H1 (cell line): ENCODE measurements at regions not wholly inside any gene's neighbourhood (a gene's known extent, or its start where the extent isn't known, plus 50 kb on each side); places are given as distances from the start of the nearest gene placed in this dataset.
"Not testable (repeated sequence)": the region's sequence is repeated elsewhere in the genome, so short reads cannot be mapped to it uniquely, and the experiment has no call there.

Experiments
- CTCF ChIP-seq, 3 experiments: IDR thresholded peaks; 1 replicate in 2 of 3; 2 replicates in 1 of 3; pipeline versions ENCODE4 v1.5.1 to v1.6.1; 2011; ENCODE audit warnings: low read length in 3 of 3, mild to moderate bottlenecking in 3 of 3, inconsistent platforms in 2 of 3, low read depth in 1 of 3, moderate library complexity in 1 of 3; ENCODE audit not compliant: insufficient read depth in 1 of 3; ENCODE audit errors: control extremely low read depth in 1 of 3
- EZH2 ChIP-seq: fragments of 200-600 bp; sonication (generic); IDR thresholded peaks from 2 replicates; pipeline ENCODE4 v1.7.1; 2012; ENCODE audit warnings: low read depth, mild to moderate bottlenecking, moderate library complexity, low read length, inconsistent platforms; ENCODE audit not compliant: severe bottlenecking
- KDM4A ChIP-seq: IDR thresholded peaks from one replicate; pipeline ENCODE4 v1.7.1; 2012; ENCODE audit warnings: low read depth, mild to moderate bottlenecking, moderate library complexity, low read length, inconsistent platforms; ENCODE audit not compliant: severe bottlenecking

- not testable (repeated sequence) for TF ChIP-seq CTCF (IDR thresholded peaks at IDR 0.05; ENCODE audit: control extremely low read depth in 1 of 3, insufficient read depth in 1 of 3, low read depth in 1 of 3, low read length in 3 of 3); KDM4A; EZH2
Measured at GRCh38 chr4:3935406-3935805, 169.2 kb downstream of the ADRA2C start.
